Smooth muscle cell (in vitro differentiated cells): ENCODE measurements at regions not wholly inside any gene's neighbourhood (a gene's known extent, or its start where the extent isn't known, plus 50 kb on each side); places are given as distances from the start of the nearest gene placed in this dataset.

Experiments used
- DNase-seq: peaks from one replicate; lab custom pipeline; 2025; ENCODE audit not compliant: unreplicated experiment; lab: John Stamatoyannopoulos, UW
- H2AFZ ChIP-seq: fragments of 200-600 bp; sonication (generic); 2 replicates; pipeline ENCODE4 v1.6.0; 2016; ENCODE audit warnings: antibody characterized with exemption, low read depth, mild to moderate bottlenecking
- H3F3A ChIP-seq: fragments of 200-600 bp; sonication (generic); 2 replicates; pipeline ENCODE4 v1.6.0; 2017; ENCODE audit warnings: antibody characterized with exemption, low read depth
- H3K27ac ChIP-seq: fragments of 200-600 bp; sonication (generic); 2 replicates; pipeline ENCODE4 v1.5.1; 2016; ENCODE audit warnings: low read depth, mild to moderate bottlenecking
- H3K27me3 ChIP-seq: fragments of 200-600 bp; sonication (generic); 2 replicates; pipeline ENCODE4 v1.6.1; 2016; ENCODE audit warnings: low read depth, mild to moderate bottlenecking
- H3K36me3 ChIP-seq: fragments of 200-600 bp; sonication (generic); 2 replicates; pipeline ENCODE4 v1.5.1; 2016; ENCODE audit warnings: low read depth
- H3K4me1 ChIP-seq: fragments of 200-600 bp; sonication (generic); 2 replicates; pipeline ENCODE4 v1.5.1; 2016; ENCODE audit warnings: low read depth
- H3K4me2 ChIP-seq: fragments of 200-600 bp; sonication (generic); 2 replicates; pipeline ENCODE4 v1.6.0; 2016; ENCODE audit warnings: mild to moderate bottlenecking
- H3K4me3 ChIP-seq: fragments of 200-600 bp; sonication (generic); 2 replicates; pipeline ENCODE4 v1.5.1; 2016; ENCODE audit warnings: mild to moderate bottlenecking
- H3K79me2 ChIP-seq: fragments of 200-600 bp; sonication (generic); 2 replicates; pipeline ENCODE4 v1.6.0; 2016; ENCODE audit warnings: low read depth, mild to moderate bottlenecking
- H3K9ac ChIP-seq: fragments of 200-600 bp; sonication (generic); 2 replicates; pipeline ENCODE4 v1.6.0; 2016; ENCODE audit warnings: low read depth
- H3K9me3 ChIP-seq: fragments of 200-600 bp; sonication (generic); replicated peaks from 2 replicates; pipeline ENCODE4 v1.5.1; 2016; ENCODE audit warnings: low read depth
- H4K20me1 ChIP-seq: fragments of 200-600 bp; sonication (generic); 2 replicates; pipeline ENCODE4 v1.6.0; 2016; ENCODE audit warnings: low read depth
- WGBS: methylation state at CpG from one replicate; pipeline ENCODE4 v1.1.7; 2016; ENCODE audit warnings: low lambda C conversion rate; 5-methylcytosine and 5-hydroxymethylcytosine counted together
- TF ChIP-seq, protein P1 (sequence below): fragments of 200-600 bp; sonication (generic); IDR thresholded peaks from 2 replicates; pipeline ENCODE4 v1.5.1; 2017; ENCODE audit warnings: borderline replicate concordance, mild to moderate bottlenecking, antibody characterized with exemption; ENCODE audit not compliant: insufficient read depth, poor library complexity, severe bottlenecking

DNA sequence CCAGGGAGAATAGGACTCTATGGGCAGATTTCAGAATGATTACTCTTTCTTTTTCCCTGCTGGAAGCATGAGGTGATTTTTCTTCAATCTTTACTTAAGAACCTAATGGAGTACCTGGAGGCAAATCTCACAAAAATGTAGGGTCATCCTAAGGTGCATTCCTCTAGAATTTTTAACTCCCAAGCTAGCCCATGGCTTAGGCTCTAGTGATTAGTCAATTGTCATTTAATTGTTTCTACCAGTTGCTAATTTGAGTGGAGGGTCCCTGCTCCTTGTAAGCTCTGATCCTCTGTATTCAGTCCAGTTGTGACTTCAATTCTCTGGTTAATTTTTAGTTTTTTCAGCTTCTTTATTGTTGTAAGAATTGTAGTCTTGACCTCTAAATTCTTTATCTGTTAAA is 467.0 kb downstream of the HTR1A start:
- H3F3A ChIP-seq: no peaks in the 10 kb centered on the region
- DNase-seq: no peak
- no peak overlapping the region for H3K9ac ChIP-seq
- no peaks in the 10 kb centered on the region for H3K9me3 ChIP-seq
- no peak overlapping the region for H2AFZ ChIP-seq
- H3K36me3 ChIP-seq: no peaks in the 10 kb centered on the region
- H3K27ac ChIP-seq: no peak overlapping the region
- no peaks in the 10 kb centered on the region for H4K20me1 ChIP-seq
- H3K4me2 ChIP-seq: no peak overlapping the region
- H3K79me2 ChIP-seq: no peaks in the 10 kb centered on the region
- H3K4me1 ChIP-seq: no peaks in the 10 kb centered on the region
- TF ChIP-seq, protein P1, sequence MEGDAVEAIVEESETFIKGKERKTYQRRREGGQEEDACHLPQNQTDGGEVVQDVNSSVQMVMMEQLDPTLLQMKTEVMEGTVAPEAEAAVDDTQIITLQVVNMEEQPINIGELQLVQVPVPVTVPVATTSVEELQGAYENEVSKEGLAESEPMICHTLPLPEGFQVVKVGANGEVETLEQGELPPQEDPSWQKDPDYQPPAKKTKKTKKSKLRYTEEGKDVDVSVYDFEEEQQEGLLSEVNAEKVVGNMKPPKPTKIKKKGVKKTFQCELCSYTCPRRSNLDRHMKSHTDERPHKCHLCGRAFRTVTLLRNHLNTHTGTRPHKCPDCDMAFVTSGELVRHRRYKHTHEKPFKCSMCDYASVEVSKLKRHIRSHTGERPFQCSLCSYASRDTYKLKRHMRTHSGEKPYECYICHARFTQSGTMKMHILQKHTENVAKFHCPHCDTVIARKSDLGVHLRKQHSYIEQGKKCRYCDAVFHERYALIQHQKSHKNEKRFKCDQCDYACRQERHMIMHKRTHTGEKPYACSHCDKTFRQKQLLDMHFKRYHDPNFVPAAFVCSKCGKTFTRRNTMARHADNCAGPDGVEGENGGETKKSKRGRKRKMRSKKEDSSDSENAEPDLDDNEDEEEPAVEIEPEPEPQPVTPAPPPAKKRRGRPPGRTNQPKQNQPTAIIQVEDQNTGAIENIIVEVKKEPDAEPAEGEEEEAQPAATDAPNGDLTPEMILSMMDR: no peak
- H3K4me3 ChIP-seq: no peak overlapping the region
- H3K27me3 ChIP-seq: no peaks in the 10 kb centered on the region

DNA sequence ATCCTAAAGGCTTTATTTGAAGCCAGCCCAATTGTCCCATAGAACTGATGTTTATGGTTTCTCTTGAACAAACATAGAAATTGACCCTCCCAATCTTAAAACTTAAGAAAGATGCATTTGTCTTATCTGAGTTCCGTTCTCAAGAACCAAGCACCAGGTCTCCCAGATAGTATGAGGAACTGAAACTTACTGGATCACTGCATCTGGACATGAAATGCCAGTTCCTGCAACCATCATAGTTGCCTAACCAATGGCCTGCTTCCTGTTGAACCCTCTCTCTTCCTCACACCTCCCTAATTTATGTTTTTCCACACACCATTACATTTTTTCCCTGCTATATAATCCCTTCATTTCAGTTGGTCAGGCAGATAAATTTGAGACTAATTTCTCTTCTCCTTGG is 478.9 kb downstream of the HTR1A start:
- peaks cover 2% of the 10 kb centered on the region for H3K9me3 ChIP-seq
- DNase-seq: no peak
- H4K20me1 ChIP-seq: no peaks in the 10 kb centered on the region
- no peaks in the 10 kb centered on the region for H3F3A ChIP-seq
- H3K9ac ChIP-seq: no peak overlapping the region
- no peaks in the 10 kb centered on the region for H3K79me2 ChIP-seq
- TF ChIP-seq, protein P1: no peak
- WGBS: 95% methylated on average over 1 of the region's 1 CpG
- H3K27me3 ChIP-seq: no peaks in the 10 kb centered on the region
- no peak overlapping the region for H2AFZ ChIP-seq
- no peak overlapping the region for H3K4me3 ChIP-seq
- H3K4me1 ChIP-seq: no peaks in the 10 kb centered on the region
- no peak overlapping the region for H3K27ac ChIP-seq
- H3K36me3 ChIP-seq: no peaks in the 10 kb centered on the region
- H3K4me2 ChIP-seq: no peak overlapping the region

DNA sequence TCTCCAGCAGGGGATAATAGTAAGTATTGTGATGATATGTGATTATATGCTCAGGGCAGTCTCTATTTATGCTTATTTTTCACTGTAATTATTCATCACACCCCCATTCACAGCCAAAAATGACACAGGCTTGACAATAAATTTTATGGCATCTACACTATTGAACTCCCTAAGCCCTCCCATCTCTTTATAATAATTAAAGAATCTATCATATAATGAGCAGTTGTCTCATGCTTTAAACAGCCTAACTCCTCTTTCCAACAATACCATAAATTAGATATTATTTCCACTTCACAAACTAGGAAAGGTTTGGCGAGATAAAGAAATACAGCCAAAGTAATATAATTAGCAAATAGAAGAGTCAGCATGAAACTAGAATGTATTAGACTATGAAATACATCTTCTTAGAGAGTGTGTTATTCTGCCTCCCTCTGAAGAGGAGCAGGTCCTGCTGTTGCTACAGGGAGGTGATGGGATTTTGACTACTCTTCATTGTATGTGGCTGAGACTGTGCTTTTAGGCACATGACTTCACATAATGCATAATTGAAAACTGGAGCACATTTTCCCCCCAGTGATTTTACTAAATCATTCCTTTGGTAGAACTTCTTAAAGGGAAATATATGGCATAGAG is 488.8 kb downstream of the HTR1A start:
- Histone ChIP-seq H3K9me3 (peaks cover 3% of the 10 kb centered on the region), H3K9ac (no peak overlapping the region), H3K27ac (no peak overlapping the region), H2AFZ (no peak overlapping the region), H3K36me3 (no peaks in the 10 kb centered on the region), H3K4me2 (no peak overlapping the region), H3K4me3 (no peak overlapping the region), H3K4me1 (no peaks in the 10 kb centered on the region), H3F3A (no peaks in the 10 kb centered on the region), H4K20me1 (no peaks in the 10 kb centered on the region), H3K27me3 (no peaks in the 10 kb centered on the region), H3K79me2 (no peaks in the 10 kb centered on the region)
- TF ChIP-seq, protein P1: no peak
- WGBS: 79% methylated on average over 1 of the region's 1 CpG
- no peak for DNase-seq

- Histone ChIP-seq H3K9ac (no peak overlapping the region), H3K4me2 (no peak overlapping the region), H3K36me3 (no peaks in the 10 kb centered on the region), H3K4me3 (no peak overlapping the region), H4K20me1 (no peaks in the 10 kb centered on the region), H2AFZ (no peak overlapping the region), H3K9me3 (no peaks in the 10 kb centered on the region), H3F3A (no peaks in the 10 kb centered on the region), H3K27ac (no peak overlapping the region), H3K79me2 (no peaks in the 10 kb centered on the region), H3K4me1 (no peaks in the 10 kb centered on the region), H3K27me3 (no peaks in the 10 kb centered on the region)
- TF ChIP-seq, protein P1: no peak
- WGBS: 53% methylated on average over 1 of the region's 1 CpG
- no peak for DNase-seq
Measured at GRCh38 chr5:63456279-63456678, 506.0 kb downstream of the HTR1A start.
